D721Med (cell line): ENCODE measurements at regions not wholly inside any gene's neighbourhood (a gene's known extent, or its start where the extent isn't known, plus 50 kb on each side); places are given as distances from the start of the nearest gene placed in this dataset.

ENCODE experiments used
- DNase-seq: peaks from one replicate; pipeline ENCODE4 v3.0.0; 2011; ENCODE audit warnings: low spot score; ENCODE audit not compliant: insufficient read length
- FAIRE-seq: peaks from 2 replicates; lab custom pipeline; 2011; peaks lifted over from hg19 to GRCh38; lab: Jason Lieb, UNC
- TF ChIP-seq, protein P1 (sequence below): IDR thresholded peaks from 2 replicates; pipeline ENCODE4 v1.5.1; 2012; ENCODE audit warnings: mild to moderate bottlenecking, control low read depth; ENCODE audit not compliant: insufficient read depth; ENCODE audit errors: missing control alignments

DNA sequence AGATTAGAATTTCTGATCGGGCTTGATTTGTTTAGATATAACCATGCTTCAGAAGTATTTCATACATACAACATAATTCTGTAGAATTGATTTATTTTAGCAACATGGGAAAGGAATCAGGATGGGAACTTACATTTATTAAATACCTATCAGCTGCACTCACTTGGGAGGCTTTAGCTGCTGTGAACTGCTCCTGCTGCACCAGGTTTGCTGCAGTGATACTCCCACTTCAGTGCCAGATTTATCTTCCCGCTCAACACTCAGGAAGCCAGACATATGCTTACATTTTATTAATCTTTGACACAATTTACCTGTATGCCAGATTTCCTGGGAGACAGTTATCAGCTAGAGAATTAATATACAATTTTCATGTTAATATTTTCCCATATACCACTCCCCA, 64.0 kb upstream of the PLCXD3 start:
- no peak for DNase-seq
- FAIRE-seq, result no peak
- TF ChIP-seq, protein P1, sequence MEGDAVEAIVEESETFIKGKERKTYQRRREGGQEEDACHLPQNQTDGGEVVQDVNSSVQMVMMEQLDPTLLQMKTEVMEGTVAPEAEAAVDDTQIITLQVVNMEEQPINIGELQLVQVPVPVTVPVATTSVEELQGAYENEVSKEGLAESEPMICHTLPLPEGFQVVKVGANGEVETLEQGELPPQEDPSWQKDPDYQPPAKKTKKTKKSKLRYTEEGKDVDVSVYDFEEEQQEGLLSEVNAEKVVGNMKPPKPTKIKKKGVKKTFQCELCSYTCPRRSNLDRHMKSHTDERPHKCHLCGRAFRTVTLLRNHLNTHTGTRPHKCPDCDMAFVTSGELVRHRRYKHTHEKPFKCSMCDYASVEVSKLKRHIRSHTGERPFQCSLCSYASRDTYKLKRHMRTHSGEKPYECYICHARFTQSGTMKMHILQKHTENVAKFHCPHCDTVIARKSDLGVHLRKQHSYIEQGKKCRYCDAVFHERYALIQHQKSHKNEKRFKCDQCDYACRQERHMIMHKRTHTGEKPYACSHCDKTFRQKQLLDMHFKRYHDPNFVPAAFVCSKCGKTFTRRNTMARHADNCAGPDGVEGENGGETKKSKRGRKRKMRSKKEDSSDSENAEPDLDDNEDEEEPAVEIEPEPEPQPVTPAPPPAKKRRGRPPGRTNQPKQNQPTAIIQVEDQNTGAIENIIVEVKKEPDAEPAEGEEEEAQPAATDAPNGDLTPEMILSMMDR, result no peak
